ENCODE measurements at regions not wholly inside any gene's neighbourhood (a gene's known extent, or its start where the extent isn't known, plus 50 kb on each side); places are given as distances from the start of the nearest gene placed in this dataset.

- peak; percentile 64 for DNase-seq
These were observed 289.1 kb downstream of the ETS1 start for GRCh38 chr11:128298271-128298670.

- peak; percentile 64 for DNase-seq
These were observed 289.6 kb downstream of the ETS1 start for GRCh38 chr11:128297805-128298204.

- peak; percentile 96 for DNase-seq
These were observed 290.2 kb downstream of the ETS1 start for GRCh38 chr11:128297091-128297651.

DNA sequence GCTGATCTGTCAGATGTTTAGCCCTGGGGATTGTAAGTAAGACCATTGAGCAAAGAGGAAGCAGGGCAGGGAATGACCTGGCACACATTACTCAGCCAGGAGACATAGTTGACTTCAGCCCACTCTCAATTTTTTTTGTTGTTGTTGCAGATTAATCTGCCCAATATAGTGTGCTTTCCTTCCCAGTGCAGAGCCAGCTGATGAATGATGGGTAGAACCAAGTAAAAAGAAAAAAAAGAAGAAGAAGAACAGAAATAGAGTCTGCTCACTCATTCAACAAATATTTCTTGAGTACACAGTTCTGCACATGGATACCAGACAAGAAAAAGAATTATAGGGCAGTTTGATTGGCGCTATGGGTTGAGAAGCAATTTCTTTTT, 292.7 kb downstream of the ETS1 start:
- peak; percentile 55 for DNase-seq

DNA sequence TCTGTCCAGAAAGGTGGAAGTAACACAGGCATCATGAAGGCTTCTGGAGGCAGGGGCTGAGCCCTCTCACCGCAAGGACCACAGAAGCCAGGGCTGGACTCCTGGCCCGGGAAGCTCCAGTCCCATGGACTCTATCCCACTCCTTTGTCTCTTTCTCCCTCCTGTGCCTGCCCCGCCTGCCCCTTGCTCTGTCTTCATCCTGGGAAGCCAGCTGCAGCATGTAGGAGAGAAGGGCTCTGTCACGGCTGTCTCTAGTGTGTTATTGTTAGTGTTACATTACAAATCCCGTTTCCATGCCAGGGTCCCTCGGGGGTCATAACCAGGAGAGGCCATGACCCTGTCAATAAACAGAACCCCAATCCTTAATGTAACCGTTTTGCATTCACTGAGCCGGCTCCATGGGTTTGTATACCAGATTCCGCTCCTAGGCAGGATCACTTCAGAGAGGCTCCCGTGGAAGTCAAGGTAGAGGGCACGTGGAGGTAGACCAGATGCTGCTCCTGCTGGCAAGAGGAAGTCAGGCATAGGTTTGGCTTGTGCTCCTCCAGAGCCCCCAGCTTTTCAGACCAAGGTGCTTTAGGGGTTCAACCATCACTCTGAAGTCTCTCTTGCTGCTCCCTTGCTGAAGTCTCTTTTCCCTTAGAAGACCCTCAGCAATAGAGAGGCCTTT, 293.2 kb downstream of the ETS1 start:
- peak; percentile 53 for DNase-seq

GRCh38 chr11:128291835-128292234, 295.5 kb downstream of the ETS1 start:
- DNase-seq: peak; percentile 47

DNA sequence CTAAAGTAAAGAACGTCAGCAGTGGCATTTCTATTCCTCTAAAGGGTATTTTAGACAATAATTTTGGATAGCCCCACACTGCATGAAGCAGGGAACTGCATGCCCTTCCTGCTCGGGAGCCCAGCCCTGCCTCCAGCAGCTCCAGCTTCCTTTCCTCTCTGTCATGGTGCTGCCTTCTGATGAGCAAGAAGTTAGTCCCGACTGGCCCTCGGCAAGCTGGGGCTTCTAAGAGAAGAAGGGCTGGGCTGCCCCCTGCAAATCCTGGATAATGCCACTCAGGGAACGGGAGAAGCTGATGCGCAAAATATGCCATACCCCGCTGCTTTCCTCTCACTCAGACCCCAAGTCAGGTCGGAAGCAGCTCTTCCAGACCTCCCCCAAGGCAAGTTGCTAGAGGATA, 296.4 kb downstream of the ETS1 start:
- DNase-seq: peak; percentile 67

DNA sequence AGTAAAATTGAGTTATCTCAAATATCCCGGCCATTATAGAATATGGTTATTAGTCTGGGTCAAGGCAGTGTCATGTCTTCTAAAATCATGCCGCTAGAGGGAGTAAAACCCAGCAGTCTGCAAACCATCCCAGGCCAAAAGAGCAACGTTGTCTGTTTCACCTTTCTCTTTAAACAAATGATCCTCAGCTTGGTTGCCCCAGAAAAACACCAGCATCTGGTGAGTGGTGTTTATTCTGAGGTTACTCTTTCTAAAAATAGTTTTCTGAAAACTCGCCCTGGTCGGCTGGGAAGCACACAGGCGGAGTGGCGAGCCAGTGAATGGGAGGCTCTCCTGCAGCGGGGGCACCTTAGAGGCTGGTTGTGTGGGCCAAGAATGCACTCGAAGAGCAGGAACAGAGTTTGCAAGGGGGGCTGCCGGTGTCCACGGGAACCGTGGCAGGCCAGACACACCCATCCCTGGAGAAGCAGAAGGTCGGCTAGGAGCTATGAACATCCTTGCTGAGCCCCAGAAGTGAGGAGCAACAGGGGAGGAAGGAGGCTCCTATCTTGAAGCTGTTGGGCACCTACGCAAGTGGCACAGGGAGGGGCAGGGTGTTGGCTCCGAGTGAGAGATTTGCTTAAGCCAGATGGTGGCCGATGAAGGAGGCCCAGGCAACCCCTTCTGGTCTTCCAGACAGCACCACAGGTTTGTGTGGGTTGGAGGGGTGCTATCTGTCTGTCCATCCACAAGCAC, 297.1 kb downstream of the ETS1 start:
- DNase-seq: peak; percentile 96

DNA sequence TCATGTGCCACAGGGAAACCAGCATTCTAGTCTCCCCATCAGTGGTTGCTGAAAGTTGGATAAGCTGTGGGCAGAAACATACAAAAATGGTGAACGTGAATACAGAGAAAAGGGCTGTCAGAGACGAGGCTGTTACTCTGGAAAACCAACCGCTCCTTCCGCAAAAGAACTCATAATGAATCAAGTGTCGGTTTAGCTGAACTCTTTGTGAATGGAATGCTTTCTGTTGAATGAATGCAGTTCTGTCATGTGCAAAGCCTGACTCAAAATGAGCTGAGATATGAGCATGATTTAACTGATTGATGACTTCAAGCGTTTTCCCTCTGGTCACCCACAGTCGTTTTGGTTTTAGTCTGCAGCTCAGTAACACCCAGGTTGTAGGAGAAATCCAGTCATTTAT, 298.3 kb downstream of the ETS1 start:
- DNase-seq: no peak

DNA sequence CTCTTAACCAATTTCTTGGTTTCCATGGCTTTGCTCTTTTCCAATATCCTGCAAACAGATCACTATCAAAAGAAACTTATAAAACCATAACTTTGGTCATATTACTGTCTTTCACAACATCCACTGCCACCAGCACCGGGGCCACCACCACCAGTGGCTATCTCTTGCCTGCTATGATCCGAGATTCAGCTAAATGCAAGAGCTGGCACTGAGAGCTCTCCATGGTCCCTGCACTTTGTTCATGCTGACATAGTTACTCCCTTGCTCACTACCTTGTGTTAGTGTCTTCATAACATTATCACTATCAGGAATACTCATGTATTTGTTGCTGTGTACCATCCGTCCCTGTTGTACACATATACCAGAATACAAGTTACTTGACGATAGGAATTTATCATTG, 299.0 kb downstream of the ETS1 start:
- no peak for DNase-seq

DNA sequence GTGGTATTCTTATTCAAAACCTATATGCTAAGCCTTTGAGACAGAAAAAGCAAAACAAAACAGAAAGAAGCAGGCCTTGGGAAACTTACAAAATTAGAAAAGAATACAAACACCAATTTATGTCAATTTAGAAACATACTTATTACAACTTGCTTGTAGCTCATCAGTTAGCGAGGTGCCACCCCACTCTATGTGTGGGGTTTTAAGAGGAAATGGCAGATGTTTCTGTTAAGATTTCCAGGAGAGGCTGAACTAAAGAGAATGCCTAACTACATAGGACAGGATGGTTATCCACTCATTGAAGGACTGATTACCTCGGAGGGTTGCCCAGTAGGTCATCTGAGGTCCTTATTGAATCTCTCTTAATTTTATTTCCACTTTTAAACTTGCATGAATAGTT, 302.0 kb downstream of the ETS1 start:
- no peak for DNase-seq

GRCh38 chr11:128284634-128285033, 302.7 kb downstream of the ETS1 start:
- no peak for DNase-seq

DNA sequence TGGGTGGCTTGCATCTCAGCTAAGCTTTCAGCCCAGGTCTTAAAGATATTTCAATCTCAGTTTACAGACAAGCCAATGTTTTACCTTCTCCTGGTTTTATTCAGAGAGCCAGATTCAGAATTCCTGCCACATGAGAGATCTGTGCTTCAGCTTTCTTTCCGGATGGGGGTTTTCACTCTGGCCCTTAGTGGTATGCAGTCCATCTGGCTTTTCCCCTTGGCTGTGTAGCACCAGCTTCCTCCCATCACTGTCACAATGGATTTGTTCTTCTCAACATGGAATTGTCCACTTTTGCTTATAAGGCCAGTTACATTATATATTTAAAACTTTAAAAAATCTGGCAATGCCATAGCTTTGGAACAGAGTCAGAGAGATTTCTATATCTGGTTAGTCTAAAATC, 303.9 kb downstream of the ETS1 start:
- no peak for DNase-seq

- DNase-seq: no peak
These were observed 305.3 kb downstream of the ETS1 start for GRCh38 chr11:128282053-128282452.

DNA sequence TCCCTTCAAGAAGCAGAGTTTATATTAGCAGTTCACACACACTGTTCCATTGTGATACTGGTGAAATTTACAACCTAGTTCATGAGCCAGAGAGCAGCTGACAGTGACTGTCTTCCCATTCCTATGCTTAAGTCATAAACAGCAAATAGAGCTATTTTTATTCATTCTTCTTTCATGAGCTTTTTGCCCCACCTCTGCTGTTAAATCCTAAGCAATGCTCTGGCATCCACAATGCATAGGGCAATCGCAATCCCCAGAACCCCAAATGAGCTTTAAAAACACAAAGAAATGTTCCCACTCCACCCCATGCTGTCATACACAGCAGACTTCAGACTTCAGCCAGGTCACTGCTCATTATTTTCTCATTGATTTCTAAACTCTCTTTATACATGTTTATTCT, 307.5 kb downstream of the ETS1 start:
- no peak for DNase-seq

- no peak for DNase-seq
These were observed 313.6 kb downstream of the ETS1 start for GRCh38 chr11:128273736-128274135.

DNA sequence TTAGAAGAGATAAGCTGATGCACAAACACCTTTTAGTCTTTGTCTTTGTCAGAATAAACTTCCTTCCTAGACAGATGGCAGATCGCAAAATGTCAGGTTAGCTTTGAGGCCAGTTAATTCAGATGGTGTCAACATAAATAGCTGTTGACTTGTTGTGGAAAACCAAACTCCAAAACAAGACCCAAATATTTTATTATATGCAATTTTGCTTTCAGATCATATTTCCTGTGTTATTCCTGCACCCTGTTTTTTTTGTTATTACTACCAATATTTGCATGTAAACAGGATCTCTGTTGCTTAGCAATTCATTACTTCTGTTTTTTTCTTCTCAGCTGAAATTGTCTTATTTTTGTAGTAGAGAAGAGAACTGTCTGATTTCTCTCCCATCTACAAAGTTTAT, 316.0 kb downstream of the ETS1 start:
- DNase-seq: peak; percentile 37

DNA sequence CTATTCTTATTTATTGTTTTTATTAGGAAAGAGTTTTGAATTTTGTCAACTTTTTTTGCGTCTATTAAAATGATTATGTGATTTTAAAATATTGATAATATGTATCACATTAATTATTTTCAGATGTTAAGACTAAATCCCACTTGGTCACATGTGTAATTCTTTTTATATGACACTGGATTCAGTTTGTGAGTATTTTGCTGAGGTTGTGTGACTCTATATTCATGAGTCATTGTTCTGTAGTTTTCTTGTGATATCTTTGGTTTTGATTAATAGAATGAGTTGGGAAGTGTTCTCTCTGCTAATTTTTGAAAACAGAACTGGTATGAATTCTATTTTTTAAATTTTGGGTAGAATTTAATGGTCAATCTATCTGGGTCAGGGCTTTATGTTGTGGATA, 317.9 kb downstream of the ETS1 start:
- no peak for DNase-seq

DNA sequence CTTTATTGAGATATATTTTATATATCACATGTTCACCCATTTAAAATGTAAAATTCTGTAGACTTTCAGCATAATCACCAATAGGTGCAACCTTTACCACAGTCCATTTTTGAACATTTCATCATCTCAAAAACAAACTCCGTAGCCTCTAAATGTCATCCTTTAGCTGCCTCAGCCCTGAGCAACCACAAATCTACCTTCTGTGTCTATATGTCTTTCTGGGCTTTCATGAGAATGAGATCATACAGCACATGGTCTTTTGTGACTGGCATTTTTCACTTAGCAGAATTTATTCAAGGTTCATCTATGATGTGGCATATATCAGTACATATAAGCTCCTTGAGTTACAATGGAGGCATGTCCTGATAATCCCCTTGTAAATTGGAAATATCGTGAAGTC, 320.5 kb downstream of the ETS1 start:
- peak; percentile 5 for DNase-seq

DNA sequence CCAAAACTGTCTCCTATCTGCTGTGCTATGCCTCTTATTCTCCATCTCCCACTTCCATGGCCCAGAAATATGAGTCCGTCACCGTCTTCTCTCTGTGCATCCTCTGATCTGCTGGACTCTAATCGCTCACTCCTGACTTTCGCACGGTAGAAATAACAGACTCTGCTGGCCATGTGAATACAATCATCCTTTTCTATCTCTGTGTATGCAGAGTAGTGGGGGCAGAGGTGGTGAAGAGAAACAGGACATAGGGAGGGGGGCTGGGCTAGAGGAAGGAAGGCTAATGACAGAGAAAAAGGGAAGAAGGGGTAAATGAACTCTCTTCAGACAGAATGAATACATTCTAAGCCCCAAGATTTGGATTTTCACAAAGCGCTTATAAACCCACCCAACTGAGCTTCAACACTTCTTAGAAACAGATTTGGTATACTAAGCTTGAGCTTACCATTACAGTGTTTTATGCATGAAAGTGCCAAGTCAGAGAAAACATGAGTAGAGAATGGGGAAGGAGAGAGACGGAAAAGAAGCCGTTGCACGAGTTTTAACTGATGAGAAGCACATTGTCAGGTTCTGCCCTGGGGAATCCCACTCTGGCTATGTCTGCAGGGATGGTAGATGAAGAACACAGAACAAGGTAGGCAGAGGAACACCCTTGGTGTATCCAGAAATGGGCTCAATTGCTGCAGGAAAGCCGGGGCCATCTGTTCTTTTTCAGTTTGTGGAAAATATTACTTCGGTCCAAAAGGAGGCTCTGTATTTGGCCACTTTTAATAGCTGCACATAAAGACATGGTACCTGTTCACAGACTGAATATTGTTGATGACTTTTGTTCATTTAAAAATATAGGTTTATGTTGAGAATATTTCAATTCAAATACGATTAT, 324.7 kb downstream of the ETS1 start:
- DNase-seq: no peak

GRCh38 chr11:128261011-128261421, 326.3 kb downstream of the ETS1 start:
- DNase-seq: peak; percentile 22

- no peak for DNase-seq
These were observed 327.0 kb downstream of the ETS1 start for GRCh38 chr11:128260398-128260797.

DNA sequence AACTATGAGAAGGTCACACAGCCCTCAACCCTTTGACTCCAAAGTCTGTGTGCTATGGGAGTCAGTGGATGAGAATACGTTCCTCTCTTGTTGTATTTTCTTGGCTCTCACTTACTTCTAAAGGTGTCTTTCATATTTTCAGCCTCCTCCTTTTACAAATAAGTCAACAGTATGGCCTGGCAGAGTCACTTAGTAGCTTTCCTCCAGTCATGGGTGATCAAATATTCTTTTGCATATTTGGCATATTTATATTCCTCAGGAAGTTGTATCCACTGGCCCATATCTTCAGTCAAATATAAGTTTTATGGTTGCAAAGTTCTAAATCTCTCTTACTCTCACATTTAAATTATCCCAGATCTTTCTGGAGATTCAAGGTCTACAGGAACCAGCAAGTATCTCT, 327.5 kb downstream of the ETS1 start:
- no peak for DNase-seq

Data from DMS53 (cell line).